IPS-NIHi11 (cell line): ENCODE measurements at regions not wholly inside any gene's neighbourhood (a gene's known extent, or its start where the extent isn't known, plus 50 kb on each side); places are given as distances from the start of the nearest gene placed in this dataset.
"Not testable (repeated sequence)": the region's sequence is repeated elsewhere in the genome, so short reads cannot be mapped to it uniquely, and the experiment has no call there.

Experiments
- DNase-seq: peaks from one replicate; pipeline ENCODE4 v3.0.0; 2012; ENCODE audit warnings: mixed read lengths, low spot score

GRCh38 chr6:96276305-96276704 is 245.3 kb upstream of the UFL1 start:
- no peak for DNase-seq

- DNase-seq, result no peak
Measured at GRCh38 chr6:96276856-96277255, 244.8 kb upstream of the UFL1 start.

- no peak for DNase-seq
Measured at GRCh38 chr6:96279084-96279483, 242.5 kb upstream of the UFL1 start.

DNA sequence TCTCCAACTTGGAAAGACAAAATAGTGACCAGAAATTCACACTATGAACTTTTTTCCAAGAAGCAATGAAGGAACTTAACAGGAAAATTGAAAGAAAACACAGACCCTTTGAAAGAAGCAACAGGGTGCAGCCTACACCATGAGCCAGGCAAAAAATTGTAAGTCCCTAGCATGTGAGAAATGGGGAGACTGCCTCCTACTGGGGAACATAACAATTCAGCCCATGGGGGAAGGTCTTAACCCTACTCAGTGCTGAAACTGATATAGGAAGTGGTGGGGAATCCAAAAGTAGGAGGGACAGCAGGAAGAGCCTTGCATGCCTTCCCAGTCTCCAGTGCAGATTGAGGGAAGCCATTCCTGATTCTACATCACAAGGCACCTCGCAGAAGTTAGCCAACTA is 235.1 kb upstream of the UFL1 start:
- no peak for DNase-seq

DNA sequence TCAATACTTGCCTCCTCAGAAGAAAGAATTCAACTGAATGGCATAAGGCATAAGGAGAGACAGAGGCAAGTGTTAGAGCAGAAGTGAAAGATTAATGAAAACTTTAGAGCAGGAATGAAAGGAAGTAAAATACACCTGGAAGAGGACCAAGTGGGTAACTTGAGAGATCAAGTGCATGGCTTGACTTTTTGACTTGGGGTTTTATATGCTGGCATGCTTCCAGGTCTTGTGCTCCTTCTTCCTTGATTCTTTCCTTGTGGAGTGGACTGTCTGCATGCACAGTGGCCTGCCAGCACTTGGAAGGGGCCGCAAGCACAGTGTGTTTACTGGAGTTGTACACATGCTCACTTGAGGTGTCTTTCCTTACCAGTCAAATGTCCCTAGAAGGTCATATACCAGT is 222.1 kb upstream of the UFL1 start:
- no peak for DNase-seq

DNA sequence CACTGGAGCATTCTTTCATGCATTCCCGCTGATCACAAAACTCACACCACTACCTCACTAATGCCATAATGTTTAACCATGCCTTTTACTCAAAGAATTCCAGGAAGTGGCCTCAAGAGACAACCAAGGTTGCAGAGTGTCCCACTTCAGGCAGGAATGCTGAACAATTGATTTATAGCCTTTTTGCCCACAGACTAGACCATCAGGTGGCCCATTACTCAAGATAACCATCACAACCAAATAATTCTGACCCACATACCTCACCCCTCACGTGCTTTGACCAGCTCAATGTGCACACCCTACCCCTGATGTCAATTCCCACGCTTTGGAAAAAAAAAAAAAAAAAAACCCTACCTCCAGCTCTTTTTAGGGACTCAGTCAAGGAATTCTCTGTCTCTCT is 220.6 kb upstream of the UFL1 start:
- DNase-seq, result no peak

DNA sequence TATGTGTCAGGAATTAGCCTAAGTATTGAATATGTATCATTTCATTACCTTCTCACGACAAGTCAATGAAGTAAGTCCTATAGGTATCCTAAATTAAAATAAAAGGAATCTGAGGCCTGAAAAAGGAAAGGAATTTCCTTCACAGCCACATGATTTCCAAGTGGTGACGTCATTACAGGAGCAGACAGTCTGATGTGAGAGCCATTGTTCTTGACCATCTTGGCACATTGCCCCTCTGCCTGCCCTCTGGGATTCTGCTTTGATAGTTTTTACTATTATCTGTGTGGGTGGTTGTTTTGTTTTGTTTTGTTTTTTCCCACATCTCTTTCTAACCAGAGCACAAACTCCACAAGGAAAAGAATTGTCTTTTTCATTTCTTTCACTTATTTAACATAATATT is 219.8 kb upstream of the UFL1 start:
- DNase-seq, result no peak

DNA sequence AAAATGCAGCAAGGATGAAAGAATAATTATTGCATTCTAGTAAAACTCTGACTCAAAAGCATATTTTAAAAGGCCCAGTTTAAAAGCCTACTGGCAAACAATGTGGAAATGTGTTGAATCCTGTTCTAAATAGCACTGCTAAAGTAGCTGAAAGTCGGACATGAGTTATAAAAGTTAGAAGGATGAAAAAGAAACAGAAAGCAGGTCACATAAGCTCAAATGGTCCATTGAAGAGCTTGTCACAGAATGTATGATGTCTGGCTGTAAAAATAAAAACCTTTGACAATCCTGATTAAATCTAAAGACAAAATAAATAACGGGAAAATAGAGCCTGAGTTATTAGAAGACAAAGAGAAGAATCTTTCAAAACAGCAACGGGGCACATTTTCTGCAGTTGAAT is 218.6 kb upstream of the UFL1 start:
- no peak for DNase-seq

GRCh38 chr6:96304997-96305396 is 216.6 kb upstream of the UFL1 start:
- DNase-seq, result no peak

- no peak for DNase-seq
Measured at GRCh38 chr6:96330884-96331283, 190.7 kb upstream of the UFL1 start.

GRCh38 chr6:96340164-96340563 is 181.4 kb upstream of the UFL1 start:
- no peak for DNase-seq

- DNase-seq, result no peak
Measured at GRCh38 chr6:96345501-96345900, 176.1 kb upstream of the UFL1 start.

GRCh38 chr6:96381246-96381645 is 140.4 kb upstream of the UFL1 start:
- no peak for DNase-seq

GRCh38 chr6:96391776-96392360 is 129.7 kb upstream of the UFL1 start:
- peak; percentile 76 for DNase-seq

GRCh38 chr6:96394727-96395126 is 126.9 kb upstream of the UFL1 start:
- peak; percentile 24 for DNase-seq

GRCh38 chr6:96410467-96410866 is 111.1 kb upstream of the UFL1 start:
- no peak for DNase-seq

DNA sequence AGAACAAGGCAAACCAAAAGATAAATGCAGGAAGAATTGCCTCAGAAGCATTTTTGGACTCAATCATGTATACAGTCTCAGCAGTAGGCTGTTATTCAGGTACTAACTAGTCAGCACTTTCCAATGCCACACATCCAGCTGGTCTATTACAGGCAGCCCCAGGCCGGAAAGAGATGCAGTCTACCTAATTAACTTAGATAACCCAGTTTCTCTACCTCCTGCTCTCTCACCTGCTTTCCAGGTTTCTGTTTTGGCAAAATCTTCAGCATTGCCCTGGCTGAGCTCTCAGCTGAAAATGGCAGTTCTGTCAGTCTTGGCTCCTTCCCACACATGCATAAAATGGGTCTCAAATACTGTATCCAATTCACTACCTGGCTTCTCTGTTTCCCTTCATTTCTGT is 101.3 kb upstream of the UFL1 start:
- DNase-seq, result no peak

DNA sequence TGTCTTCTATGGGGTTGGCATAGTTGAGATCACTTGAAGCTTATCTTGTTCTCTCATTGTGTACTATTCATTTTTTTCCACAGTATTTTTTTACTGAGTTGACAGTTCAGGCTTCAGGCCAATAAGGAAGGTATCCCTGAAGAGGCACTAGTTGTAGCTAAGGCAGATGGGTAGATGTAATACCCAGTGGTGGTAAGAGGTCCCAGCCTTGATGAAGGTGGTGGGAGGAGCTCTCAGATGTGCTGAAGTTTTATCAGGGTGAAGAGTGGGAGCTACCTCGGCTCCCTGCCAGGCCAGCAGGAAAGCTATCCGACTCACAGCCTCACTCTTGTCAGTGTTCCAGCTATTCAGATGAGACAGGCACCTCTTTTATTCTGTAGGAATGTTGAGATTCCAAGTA is 87.7 kb upstream of the UFL1 start:
- DNase-seq, result no peak

- no peak for DNase-seq
Measured at GRCh38 chr6:96436398-96436797, 85.2 kb upstream of the UFL1 start.

- DNase-seq, result not testable (repeated sequence)
Measured at GRCh38 chr6:96437228-96437627, 84.4 kb upstream of the UFL1 start.

GRCh38 chr6:96450082-96450769 is 71.4 kb upstream of the UFL1 start:
- DNase-seq, result peak; percentile 44

DNA sequence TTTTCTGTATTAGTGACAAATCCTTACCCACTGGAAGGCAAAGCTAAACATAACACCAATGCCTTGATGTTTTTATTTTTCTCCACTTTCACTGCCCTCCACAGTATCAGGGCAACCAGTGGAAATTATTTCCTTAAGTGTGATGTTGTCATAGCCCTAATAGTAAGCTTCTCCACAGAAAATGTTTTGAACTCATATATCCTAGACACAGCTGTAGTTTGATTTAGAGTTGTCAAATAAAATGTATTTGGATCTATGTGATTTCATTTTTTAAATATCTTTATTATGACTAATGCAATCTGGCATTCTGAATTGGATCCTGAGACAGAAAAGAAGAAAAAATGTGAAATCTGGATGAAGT is 70.9 kb upstream of the UFL1 start:
- DNase-seq, result no peak

- no peak for DNase-seq
Measured at GRCh38 chr6:96458771-96459170, 62.8 kb upstream of the UFL1 start.

GRCh38 chr6:96460052-96460700 is 61.4 kb upstream of the UFL1 start:
- DNase-seq, result no peak
